ENCODE measurements at regions not wholly inside any gene's neighbourhood (a gene's known extent, or its start where the extent isn't known, plus 50 kb on each side); places are given as distances from the start of the nearest gene placed in this dataset.

GRCh38 chr16:85553436-85554113 is 59.5 kb upstream of the GSE1 start:
- no peak for DNase-seq (ENCODE audit: low read depth, low spot score)
- H3K4me3 ChIP-seq (ENCODE audit: low read length): peak overlapping the region; percentile 73; the same call in 1 of the 2 replicates
- H3K36me3 ChIP-seq (ENCODE audit: control insufficient read depth, insufficient read depth, low read length): no peaks in the 10 kb centered on the region
- no CpG with 5 or more reads among the region's 57 CpGs for WGBS (ENCODE audit: insufficient coverage, insufficient read length)
- peaks cover 4% of the 10 kb centered on the region for H3K4me1 ChIP-seq (ENCODE audit: control insufficient read depth, insufficient read depth, low read length)
- H3K9me3 ChIP-seq (ENCODE audit: control insufficient read depth, insufficient read depth, low read length): no peaks in the 10 kb centered on the region
- H3K27ac ChIP-seq (ENCODE audit: low read length): no peak overlapping the region
- no peaks in the 10 kb centered on the region for H3K27me3 ChIP-seq (ENCODE audit: control insufficient read depth, insufficient read depth, low read length)

GRCh38 chr16:85554114-85554888 is 58.8 kb upstream of the GSE1 start:
- Histone ChIP-seq H3K27ac (ENCODE audit: low read length) (no peak overlapping the region), H3K9me3 (ENCODE audit: control insufficient read depth, insufficient read depth, low read length) (no peaks in the 10 kb centered on the region), H3K4me1 (ENCODE audit: control insufficient read depth, insufficient read depth, low read length) (peaks cover 4% of the 10 kb centered on the region), H3K36me3 (ENCODE audit: control insufficient read depth, insufficient read depth, low read length) (no peaks in the 10 kb centered on the region), H3K27me3 (ENCODE audit: control insufficient read depth, insufficient read depth, low read length) (no peaks in the 10 kb centered on the region), H3K4me3 (ENCODE audit: low read length) (peak overlapping the region; percentile 73; the same call in 1 of the 2 replicates)
- no peak for DNase-seq (ENCODE audit: low read depth, low spot score)
- WGBS (ENCODE audit: insufficient coverage, insufficient read length): no CpG with 5 or more reads among the region's 49 CpGs

GRCh38 chr16:85554889-85555718 is 58.0 kb upstream of the GSE1 start:
- no peak for DNase-seq (ENCODE audit: low read depth, low spot score)
- no CpG with 5 or more reads among the region's 62 CpGs for WGBS (ENCODE audit: insufficient coverage, insufficient read length)
- no peaks in the 10 kb centered on the region for H3K9me3 ChIP-seq (ENCODE audit: control insufficient read depth, insufficient read depth, low read length)
- H3K27ac ChIP-seq (ENCODE audit: low read length): no peak overlapping the region
- no peaks in the 10 kb centered on the region for H3K27me3 ChIP-seq (ENCODE audit: control insufficient read depth, insufficient read depth, low read length)
- H3K36me3 ChIP-seq (ENCODE audit: control insufficient read depth, insufficient read depth, low read length): no peaks in the 10 kb centered on the region
- H3K4me3 ChIP-seq (ENCODE audit: low read length): peak overlapping the region; percentile 73; the same call in 1 of the 2 replicates
- H3K4me1 ChIP-seq (ENCODE audit: control insufficient read depth, insufficient read depth, low read length): peaks cover 6% of the 10 kb centered on the region

- peak overlapping the region; percentile 73; the same call in 1 of the 2 replicates for H3K4me3 ChIP-seq (ENCODE audit: low read length)
- H3K36me3 ChIP-seq (ENCODE audit: control insufficient read depth, insufficient read depth, low read length): no peaks in the 10 kb centered on the region
- peaks cover 6% of the 10 kb centered on the region for H3K4me1 ChIP-seq (ENCODE audit: control insufficient read depth, insufficient read depth, low read length)
- WGBS (ENCODE audit: insufficient coverage, insufficient read length): 100% methylated on average over 1 of the region's 43 CpGs
- no peak overlapping the region for H3K27ac ChIP-seq (ENCODE audit: low read length)
- no peak for DNase-seq (ENCODE audit: low read depth, low spot score)
- no peaks in the 10 kb centered on the region for H3K27me3 ChIP-seq (ENCODE audit: control insufficient read depth, insufficient read depth, low read length)
- H3K9me3 ChIP-seq (ENCODE audit: control insufficient read depth, insufficient read depth, low read length): no peaks in the 10 kb centered on the region
These were observed 57.2 kb upstream of the GSE1 start for GRCh38 chr16:85555719-85556455.

- Histone ChIP-seq H3K9me3 (ENCODE audit: control insufficient read depth, insufficient read depth, low read length) (no peaks in the 10 kb centered on the region), H3K27ac (ENCODE audit: low read length) (no peak overlapping the region), H3K4me1 (ENCODE audit: control insufficient read depth, insufficient read depth, low read length) (peaks cover 6% of the 10 kb centered on the region), H3K27me3 (ENCODE audit: control insufficient read depth, insufficient read depth, low read length) (no peaks in the 10 kb centered on the region), H3K4me3 (ENCODE audit: low read length) (peak overlapping the region; percentile 73; the same call in 1 of the 2 replicates), H3K36me3 (ENCODE audit: control insufficient read depth, insufficient read depth, low read length) (no peaks in the 10 kb centered on the region)
- WGBS (ENCODE audit: insufficient coverage, insufficient read length): no CpG with 5 or more reads among the region's 65 CpGs
- no peak for DNase-seq (ENCODE audit: low read depth, low spot score)
These were observed 56.6 kb upstream of the GSE1 start for GRCh38 chr16:85556456-85557082.

- no CpG with 5 or more reads among the region's 22 CpGs for WGBS (ENCODE audit: insufficient coverage, insufficient read length)
- peak overlapping the region; percentile 73; the same call in 1 of the 2 replicates for H3K4me3 ChIP-seq (ENCODE audit: low read length)
- peaks cover 6% of the 10 kb centered on the region for H3K4me1 ChIP-seq (ENCODE audit: control insufficient read depth, insufficient read depth, low read length)
- no peaks in the 10 kb centered on the region for H3K36me3 ChIP-seq (ENCODE audit: control insufficient read depth, insufficient read depth, low read length)
- no peaks in the 10 kb centered on the region for H3K9me3 ChIP-seq (ENCODE audit: control insufficient read depth, insufficient read depth, low read length)
- no peak overlapping the region for H3K27ac ChIP-seq (ENCODE audit: low read length)
- no peak for DNase-seq (ENCODE audit: low read depth, low spot score)
- H3K27me3 ChIP-seq (ENCODE audit: control insufficient read depth, insufficient read depth, low read length): no peaks in the 10 kb centered on the region
These were observed 55.8 kb upstream of the GSE1 start for GRCh38 chr16:85557083-85557970.

- Histone ChIP-seq H3K27me3 (ENCODE audit: control insufficient read depth, insufficient read depth, low read length) (no peaks in the 10 kb centered on the region), H3K9me3 (ENCODE audit: control insufficient read depth, insufficient read depth, low read length) (no peaks in the 10 kb centered on the region), H3K27ac (ENCODE audit: low read length) (no peak overlapping the region), H3K36me3 (ENCODE audit: control insufficient read depth, insufficient read depth, low read length) (no peaks in the 10 kb centered on the region), H3K4me3 (ENCODE audit: low read length) (no peak overlapping the region; the same call in 1 of the 2 replicates), H3K4me1 (ENCODE audit: control insufficient read depth, insufficient read depth, low read length) (peaks cover 6% of the 10 kb centered on the region)
- WGBS (ENCODE audit: insufficient coverage, insufficient read length): no CpG with 5 or more reads among the region's 13 CpGs
- no peak for DNase-seq (ENCODE audit: low read depth, low spot score)
These were observed 55.0 kb upstream of the GSE1 start for GRCh38 chr16:85557971-85558657.

- H3K27me3 ChIP-seq (ENCODE audit: control insufficient read depth, insufficient read depth, low read length): no peaks in the 10 kb centered on the region
- no peak overlapping the region for H3K27ac ChIP-seq (ENCODE audit: low read length)
- no peak overlapping the region for H3K4me3 ChIP-seq (ENCODE audit: low read length)
- no CpG with 5 or more reads among the region's 7 CpGs for WGBS (ENCODE audit: insufficient coverage, insufficient read length)
- no peaks in the 10 kb centered on the region for H3K9me3 ChIP-seq (ENCODE audit: control insufficient read depth, insufficient read depth, low read length)
- no peaks in the 10 kb centered on the region for H3K36me3 ChIP-seq (ENCODE audit: control insufficient read depth, insufficient read depth, low read length)
- H3K4me1 ChIP-seq (ENCODE audit: control insufficient read depth, insufficient read depth, low read length): peaks cover 4% of the 10 kb centered on the region
- no peak for DNase-seq (ENCODE audit: low read depth, low spot score)
These were observed 52.2 kb upstream of the GSE1 start for GRCh38 chr16:85560932-85561247.

Data from iPS DF 6.9 (cell line).